ENCODE measurements at regions not wholly inside any gene's neighbourhood (a gene's known extent, or its start where the extent isn't known, plus 50 kb on each side); places are given as distances from the start of the nearest gene placed in this dataset.
"Not testable (repeated sequence)": the region's sequence is repeated elsewhere in the genome, so short reads cannot be mapped to it uniquely, and the experiment has no call there.

GRCh38 chr12:33026791-33027190 is 130.2 kb upstream of the PKP2 start:
- Histone ChIP-seq H3K4me1 (replicated peaks in 1 of 2; ENCODE audit: control insufficient read depth in 2 of 2, insufficient read depth in 2 of 2, low read length in 2 of 2) (no peaks in the 10 kb centered on the region), H4K20me1 (replicated peaks; ENCODE audit: control insufficient read depth, insufficient read depth, low read length) (no peaks in the 10 kb centered on the region), H3K36me3 (ENCODE audit: control insufficient read depth, insufficient read depth, low read length) (no peaks in the 10 kb centered on the region), H3K4me2 (ENCODE audit: insufficient read depth, low read length) (no peak overlapping the region), H3K4me3 (no peak overlapping the region), H3K9ac (ENCODE audit: insufficient read depth in 1 of 2, low read depth in 2 of 2, low read length in 2 of 2) (no peak overlapping the region), H3K27me3 (ENCODE audit: control insufficient read depth in 2 of 2, insufficient read depth in 2 of 2, low read length in 2 of 2) (no peaks in the 10 kb centered on the region), H3K79me2 (ENCODE audit: control insufficient read depth, insufficient read depth, low read length) (no peaks in the 10 kb centered on the region), H2AFZ (ENCODE audit: low read depth, low read length) (no peak overlapping the region), H3K9me1 (ENCODE audit: control insufficient read depth, insufficient read depth, low read length) (no peaks in the 10 kb centered on the region), H3K27ac (ENCODE audit: extremely low read depth, low read depth, low read length) (no peak overlapping the region), H3K9me3 (replicated peaks; ENCODE audit: control insufficient read depth, insufficient read depth, low read depth, low read length) (no peaks in the 10 kb centered on the region)
- no peak for ATAC-seq
- in situ Hi-C loops (cut with MboI): no loop called here
- no peak for FAIRE-seq
- no peak for DNase-seq (ENCODE audit: extremely low read depth in 1 of 4, low spot score in 3 of 4)
- intact Hi-C loops (cut with micrococcal nuclease): no loop called here
- no TSS peak for BruUV-seq (replicated peaks)
- CTCF ChIA-PET (ENCODE audit: low intra/inter-chr PET ratio): no interaction called here
- TF ChIP-seq MTF1 (CRISPR knock-in tag; IDR thresholded peaks at IDR 0.05; ENCODE audit: borderline replicate concordance): no peak
- TF ChIP-seq C11orf30 (IDR thresholded peaks at IDR 0.05; ENCODE audit: low read depth): peak; percentile 40; the same call in 1 of the 2 replicates
- TF ChIP-seq NFE2 (IDR thresholded peaks at IDR 0.05; ENCODE audit: low read depth): peak; percentile 14; the same call in 1 of the 2 replicates
- no peak for TF ChIP-seq HSF4 (CRISPR knock-in tag; IDR thresholded peaks at IDR 0.05; ENCODE audit: borderline replicate concordance)
- TF ChIP-seq ZEB2 (IDR thresholded peaks at IDR 0.05): no peak
- TF ChIP-seq MAFG (tag; conservative IDR thresholded peaks at IDR 0.05): peak; percentile 50
- no peak for TF ChIP-seq HNRNPH1 (optimal IDR thresholded peaks at IDR 0.05; ENCODE audit: low read depth, low read length)
- TF ChIP-seq HCFC1 (IDR thresholded peaks at IDR 0.05; ENCODE audit: low read depth, low read length): no peak
- TF ChIP-seq ZNF239 (CRISPR knock-in tag; IDR thresholded peaks at IDR 0.05): no peak
- no peak for TF ChIP-seq ZNF511 (CRISPR knock-in tag; IDR thresholded peaks at IDR 0.05)
- no peak for TF ChIP-seq IRF9 (tag; IDR thresholded peaks at IDR 0.05)
- TF ChIP-seq CHD1 (IDR thresholded peaks at IDR 0.05; ENCODE audit: low read length): no peak
- TF ChIP-seq ZNF316 (IDR thresholded peaks at IDR 0.05): 0 out of 2 replicates have a peak, but pooled peaks have one; percentile 29
- POLR2A ChIA-PET: no interaction called here

DNA sequence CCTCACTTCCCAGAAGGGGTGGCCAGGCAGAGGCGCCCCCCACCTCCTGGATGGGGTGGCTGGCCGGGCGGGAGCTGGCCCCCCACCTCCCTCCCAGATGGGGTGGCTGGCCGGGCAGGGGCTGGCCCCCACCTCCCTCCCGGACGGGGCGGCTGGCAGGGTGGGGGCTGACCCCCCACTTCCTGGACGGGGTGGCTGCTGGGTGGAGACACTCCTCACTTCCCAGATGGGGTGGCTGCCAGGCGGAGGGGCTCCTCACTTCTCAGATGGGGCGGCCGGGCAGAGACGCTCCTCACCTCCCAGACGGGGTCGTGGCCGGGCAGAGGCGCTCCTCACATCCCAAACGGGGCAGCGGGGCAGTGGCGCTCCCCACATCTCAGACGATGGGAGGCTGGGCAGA is 126.1 kb upstream of the PKP2 start:
- H3K36me3 ChIP-seq (ENCODE audit: control insufficient read depth, insufficient read depth, low read length); in situ Hi-C loops (cut with MboI); DNase-seq (ENCODE audit: extremely low read depth in 1 of 4, low spot score in 3 of 4); POLR2A ChIA-PET; H3K9me3 ChIP-seq (replicated peaks; ENCODE audit: control insufficient read depth, insufficient read depth, low read depth, low read length); H3K79me2 ChIP-seq (ENCODE audit: control insufficient read depth, insufficient read depth, low read length); intact Hi-C loops (cut with micrococcal nuclease); CTCF ChIA-PET (ENCODE audit: low intra/inter-chr PET ratio); H3K4me2 ChIP-seq (ENCODE audit: insufficient read depth, low read length); H2AFZ ChIP-seq (ENCODE audit: low read depth, low read length); H3K27me3 ChIP-seq (ENCODE audit: control insufficient read depth in 2 of 2, insufficient read depth in 2 of 2, low read length in 2 of 2); BruUV-seq (replicated peaks); H3K9me1 ChIP-seq (ENCODE audit: control insufficient read depth, insufficient read depth, low read length); H3K4me3 ChIP-seq; ATAC-seq; H3K4me1 ChIP-seq (replicated peaks in 1 of 2; ENCODE audit: control insufficient read depth in 2 of 2, insufficient read depth in 2 of 2, low read length in 2 of 2); H3K27ac ChIP-seq (ENCODE audit: extremely low read depth, low read depth, low read length); FAIRE-seq; H4K20me1 ChIP-seq (replicated peaks; ENCODE audit: control insufficient read depth, insufficient read depth, low read length); H3K9ac ChIP-seq (ENCODE audit: insufficient read depth in 1 of 2, low read depth in 2 of 2, low read length in 2 of 2): not testable (repeated sequence)
- WGBS (ENCODE audit: insufficient coverage, low coverage, missing lambda C conversion rate): 0% methylated on average over 1 of the region's 20 CpGs

Measured in K562 (cell line).